ENCODE measurements at regions not wholly inside any gene's neighbourhood (a gene's known extent, or its start where the extent isn't known, plus 50 kb on each side); places are given as distances from the start of the nearest gene placed in this dataset.

- no peak for DNase-seq (ENCODE audit: low read depth in 2 of 2)
Observed at GRCh38 chr2:156647377-156648010, 211.3 kb downstream of the GPD2 start.

GRCh38 chr2:156648522-156648921 lies 212.3 kb downstream of the GPD2 start:
- no peak for DNase-seq (ENCODE audit: low read depth in 2 of 2)

GRCh38 chr2:156649596-156649995 lies 213.4 kb downstream of the GPD2 start:
- DNase-seq (ENCODE audit: low read depth in 2 of 2), result no peak

- DNase-seq (ENCODE audit: low read depth in 2 of 2), result no peak
Observed at GRCh38 chr2:156652691-156653090, 216.5 kb downstream of the GPD2 start.

- DNase-seq (ENCODE audit: low read depth in 2 of 2), result no peak
Observed at GRCh38 chr2:156653675-156654074, 217.5 kb downstream of the GPD2 start.

GRCh38 chr2:156657809-156658208 lies 221.6 kb downstream of the GPD2 start:
- no peak for DNase-seq (ENCODE audit: low read depth in 2 of 2)

GRCh38 chr2:156659694-156660093 lies 223.5 kb downstream of the GPD2 start:
- no peak for DNase-seq (ENCODE audit: low read depth in 2 of 2)

- DNase-seq (ENCODE audit: low read depth in 2 of 2), result no peak
Observed at GRCh38 chr2:156663757-156664409, 227.7 kb downstream of the GPD2 start.

- no peak for DNase-seq (ENCODE audit: low read depth in 2 of 2)
Observed at GRCh38 chr2:156666130-156666785, 230.1 kb downstream of the GPD2 start.

- no peak for DNase-seq (ENCODE audit: low read depth in 2 of 2)
Observed at GRCh38 chr2:156670104-156670503, 233.9 kb downstream of the GPD2 start.

GRCh38 chr2:156671706-156672361 lies 235.7 kb downstream of the GPD2 start:
- DNase-seq (ENCODE audit: low read depth in 2 of 2), result no peak

GRCh38 chr2:156672556-156673332 lies 236.6 kb downstream of the GPD2 start:
- DNase-seq (ENCODE audit: low read depth in 2 of 2), result no peak

GRCh38 chr2:156673333-156673615 lies 237.1 kb downstream of the GPD2 start:
- no peak for DNase-seq (ENCODE audit: low read depth in 2 of 2)

GRCh38 chr2:156673981-156674380 lies 237.8 kb downstream of the GPD2 start:
- no peak for DNase-seq (ENCODE audit: low read depth in 2 of 2)

GRCh38 chr2:156675896-156676295 lies 239.7 kb downstream of the GPD2 start:
- no peak for DNase-seq (ENCODE audit: low read depth in 2 of 2)

- no peak for DNase-seq (ENCODE audit: low read depth in 2 of 2)
Observed at GRCh38 chr2:156679820-156680219, 243.6 kb downstream of the GPD2 start.

- no peak for DNase-seq (ENCODE audit: low read depth in 2 of 2)
Observed at GRCh38 chr2:156680266-156680665, 244.1 kb downstream of the GPD2 start.

- no peak for DNase-seq (ENCODE audit: low read depth in 2 of 2)
Observed at GRCh38 chr2:156687126-156687525, 250.9 kb downstream of the GPD2 start.

- DNase-seq (ENCODE audit: low read depth in 2 of 2), result no peak
Observed at GRCh38 chr2:156687715-156688114, 251.5 kb downstream of the GPD2 start.

- no peak for DNase-seq (ENCODE audit: low read depth in 2 of 2)
Observed at GRCh38 chr2:156689939-156690338, 253.8 kb downstream of the GPD2 start.

- no peak for DNase-seq (ENCODE audit: low read depth in 2 of 2)
Observed at GRCh38 chr2:156691014-156691413, 254.8 kb downstream of the GPD2 start.

GRCh38 chr2:156695020-156695419 lies 258.8 kb downstream of the GPD2 start:
- DNase-seq (ENCODE audit: low read depth in 2 of 2), result no peak

All from fibroblast of skin of left biceps (primary cell).